AG04450 (cell line): ENCODE measurements at regions not wholly inside any gene's neighbourhood (a gene's known extent, or its start where the extent isn't known, plus 50 kb on each side); places are given as distances from the start of the nearest gene placed in this dataset.

Experiments used
- CTCF ChIA-PET: fragments of 300-600, 350-600 bp; formaldehyde crosslinking; extraction: SDS; loops from one replicate; lab custom pipeline; 2022; ENCODE audit warnings: antibody characterized with exemption, inconsistent platforms; lab: Charles Lee
- POLR2A ChIA-PET: fragments of 350-600 bp; formaldehyde crosslinking; extraction: SDS; loops from one replicate; lab custom pipeline; 2021; ENCODE audit warnings: antibody characterized with exemption, inconsistent platforms; lab: Yijun Ruan, JAX
- DNase-seq: peaks from one replicate; pipeline ENCODE4 v3.0.0-alpha.2; 2011; ENCODE audit warnings: low read depth, low spot score
- H3K27ac ChIP-seq: one replicate; pipeline ENCODE4 v1.5.1; 2012; ENCODE audit warnings: low read depth, low read length, control low read depth
- H3K27me3 ChIP-seq: one replicate; pipeline ENCODE4 v1.6.0; 2012; ENCODE audit warnings: low read length; ENCODE audit not compliant: control insufficient read depth, insufficient read depth
- H3K4me3 ChIP-seq: 2 replicates; pipeline ENCODE4 v1.5.1; 2011; ENCODE audit warnings: mild to moderate bottlenecking, low read depth, low read length, control low read depth
- H3K9me3 ChIP-seq: 2 replicates; pipeline ENCODE4 v1.5.1; 2012; ENCODE audit warnings: low read length; ENCODE audit not compliant: control insufficient read depth, insufficient read depth
- TF ChIP-seq, protein P1 (sequence below): IDR thresholded peaks from 2 replicates; pipeline ENCODE4 v1.5.1; 2011; ENCODE audit warnings: low read depth, low read length, control low read depth, inconsistent platforms

- POLR2A ChIA-PET: no interaction called here
- H3K27me3 ChIP-seq: peaks cover 4% of the 10 kb centered on the region
- TF ChIP-seq, protein P1, sequence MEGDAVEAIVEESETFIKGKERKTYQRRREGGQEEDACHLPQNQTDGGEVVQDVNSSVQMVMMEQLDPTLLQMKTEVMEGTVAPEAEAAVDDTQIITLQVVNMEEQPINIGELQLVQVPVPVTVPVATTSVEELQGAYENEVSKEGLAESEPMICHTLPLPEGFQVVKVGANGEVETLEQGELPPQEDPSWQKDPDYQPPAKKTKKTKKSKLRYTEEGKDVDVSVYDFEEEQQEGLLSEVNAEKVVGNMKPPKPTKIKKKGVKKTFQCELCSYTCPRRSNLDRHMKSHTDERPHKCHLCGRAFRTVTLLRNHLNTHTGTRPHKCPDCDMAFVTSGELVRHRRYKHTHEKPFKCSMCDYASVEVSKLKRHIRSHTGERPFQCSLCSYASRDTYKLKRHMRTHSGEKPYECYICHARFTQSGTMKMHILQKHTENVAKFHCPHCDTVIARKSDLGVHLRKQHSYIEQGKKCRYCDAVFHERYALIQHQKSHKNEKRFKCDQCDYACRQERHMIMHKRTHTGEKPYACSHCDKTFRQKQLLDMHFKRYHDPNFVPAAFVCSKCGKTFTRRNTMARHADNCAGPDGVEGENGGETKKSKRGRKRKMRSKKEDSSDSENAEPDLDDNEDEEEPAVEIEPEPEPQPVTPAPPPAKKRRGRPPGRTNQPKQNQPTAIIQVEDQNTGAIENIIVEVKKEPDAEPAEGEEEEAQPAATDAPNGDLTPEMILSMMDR: no peak
- H3K9me3 ChIP-seq: no peaks in the 10 kb centered on the region
- DNase-seq: no peak
- no peak overlapping the region for H3K4me3 ChIP-seq
- H3K27ac ChIP-seq: no peak overlapping the region
- CTCF ChIA-PET: no interaction called here
Measured at GRCh38 chr3:46123646-46124045, 84.5 kb downstream of the CCR1 start.

- DNase-seq: no peak
- POLR2A ChIA-PET: no interaction called here
- TF ChIP-seq, protein P1: no peak
- Histone ChIP-seq H3K27ac (no peak overlapping the region), H3K9me3 (no peaks in the 10 kb centered on the region), H3K4me3 (no peak overlapping the region), H3K27me3 (peaks cover 6% of the 10 kb centered on the region)
- CTCF ChIA-PET: interaction anchor here (0.8 to 1.8 kb wide), 2 partner anchors 43 to 44 kb away, joined by 3 to 5 read pairs; no protein-coding TSS in a partner anchor
Measured at GRCh38 chr3:46122091-46122490, 86.0 kb downstream of the CCR1 start.

GRCh38 chr3:46120983-46121382 is 87.1 kb downstream of the CCR1 start:
- POLR2A ChIA-PET: no interaction called here
- Histone ChIP-seq H3K9me3 (no peaks in the 10 kb centered on the region), H3K4me3 (no peak overlapping the region), H3K27me3 (peaks cover 6% of the 10 kb centered on the region), H3K27ac (no peak overlapping the region)
- TF ChIP-seq, protein P1: no peak
- DNase-seq: no peak
- CTCF ChIA-PET: interaction anchor here (0.6 to 1.8 kb wide), 2 partner anchors 42 to 43 kb away, joined by 3 to 5 read pairs; no protein-coding TSS in a partner anchor

- CTCF ChIA-PET: interaction anchor here (0.5 to 1.2 kb wide), 2 partner anchors 41 to 1204 kb away, joined by 3 to 10 read pairs; no protein-coding TSS in a partner anchor
- H3K9me3 ChIP-seq: no peaks in the 10 kb centered on the region
- peaks cover 6% of the 10 kb centered on the region for H3K27me3 ChIP-seq
- TF ChIP-seq, protein P1: no peak
- no peak overlapping the region for H3K4me3 ChIP-seq
- DNase-seq: no peak
- no peak overlapping the region for H3K27ac ChIP-seq
- POLR2A ChIA-PET: no interaction called here
Measured at GRCh38 chr3:46119709-46120498, 88.2 kb downstream of the CCR1 start.

- TF ChIP-seq, protein P1: no peak
- CTCF ChIA-PET: interaction anchor here (1.2 kb wide), 1 partner anchor 40 kb away, joined by 3 read pairs; no protein-coding TSS in a partner anchor
- POLR2A ChIA-PET: no interaction called here
Measured at GRCh38 chr3:46119253-46119652, 88.9 kb downstream of the CCR1 start.

More at GRCh38 chr3:46119253-46119652, 88.9 kb downstream of the CCR1 start:
- no peak for DNase-seq
- H3K9me3 ChIP-seq: no peaks in the 10 kb centered on the region
- no peak overlapping the region for H3K27ac ChIP-seq
- H3K4me3 ChIP-seq: no peak overlapping the region
- peaks cover 6% of the 10 kb centered on the region for H3K27me3 ChIP-seq
